ENCODE measurements at regions not wholly inside any gene's neighbourhood (a gene's known extent, or its start where the extent isn't known, plus 50 kb on each side); places are given as distances from the start of the nearest gene placed in this dataset.

DNA sequence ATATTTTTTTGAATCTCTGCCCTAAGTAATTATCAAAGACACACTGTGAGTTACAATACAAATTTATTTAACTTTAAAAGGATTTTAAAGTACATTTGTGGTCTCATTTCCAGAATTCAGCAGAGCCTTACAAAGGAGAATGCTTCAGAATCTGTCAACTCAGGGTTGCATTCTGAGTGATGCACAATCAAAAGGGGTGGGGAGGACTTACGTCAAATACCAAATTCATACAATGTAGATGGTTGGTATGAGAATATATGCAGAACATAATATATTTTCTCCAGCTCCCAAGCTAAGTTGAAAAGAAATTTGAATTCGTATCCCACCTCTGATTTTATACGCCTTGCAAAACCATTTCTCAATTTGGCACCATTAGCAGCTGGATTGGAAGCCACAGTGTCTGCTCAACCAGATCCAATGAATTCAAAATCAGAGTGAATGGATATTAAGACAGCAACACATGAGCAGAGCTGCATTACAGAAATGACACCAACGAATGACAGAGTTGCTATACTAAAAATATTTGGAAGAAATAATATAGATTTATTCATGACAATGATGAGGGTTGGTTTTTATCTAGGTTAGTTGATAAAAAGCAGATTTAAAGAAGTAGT lies 110.4 kb upstream of the CFAP20DC start:
- TF ChIP-seq, protein P1, sequence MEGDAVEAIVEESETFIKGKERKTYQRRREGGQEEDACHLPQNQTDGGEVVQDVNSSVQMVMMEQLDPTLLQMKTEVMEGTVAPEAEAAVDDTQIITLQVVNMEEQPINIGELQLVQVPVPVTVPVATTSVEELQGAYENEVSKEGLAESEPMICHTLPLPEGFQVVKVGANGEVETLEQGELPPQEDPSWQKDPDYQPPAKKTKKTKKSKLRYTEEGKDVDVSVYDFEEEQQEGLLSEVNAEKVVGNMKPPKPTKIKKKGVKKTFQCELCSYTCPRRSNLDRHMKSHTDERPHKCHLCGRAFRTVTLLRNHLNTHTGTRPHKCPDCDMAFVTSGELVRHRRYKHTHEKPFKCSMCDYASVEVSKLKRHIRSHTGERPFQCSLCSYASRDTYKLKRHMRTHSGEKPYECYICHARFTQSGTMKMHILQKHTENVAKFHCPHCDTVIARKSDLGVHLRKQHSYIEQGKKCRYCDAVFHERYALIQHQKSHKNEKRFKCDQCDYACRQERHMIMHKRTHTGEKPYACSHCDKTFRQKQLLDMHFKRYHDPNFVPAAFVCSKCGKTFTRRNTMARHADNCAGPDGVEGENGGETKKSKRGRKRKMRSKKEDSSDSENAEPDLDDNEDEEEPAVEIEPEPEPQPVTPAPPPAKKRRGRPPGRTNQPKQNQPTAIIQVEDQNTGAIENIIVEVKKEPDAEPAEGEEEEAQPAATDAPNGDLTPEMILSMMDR (IDR thresholded peaks at IDR 0.05) = no peak
- TF ChIP-seq POLR2AphosphoS5 (IDR thresholded peaks at IDR 0.05) (no peak), EP300 (IDR thresholded peaks at IDR 0.05) (no peak), POLR2A (IDR thresholded peaks at IDR 0.05) (no peak)
